Hepatocyte (in vitro differentiated cells): ENCODE measurements at regions not wholly inside any gene's neighbourhood (a gene's known extent, or its start where the extent isn't known, plus 50 kb on each side); places are given as distances from the start of the nearest gene placed in this dataset.
"Not testable (repeated sequence)": the region's sequence is repeated elsewhere in the genome, so short reads cannot be mapped to it uniquely, and the experiment has no call there.

Source experiments
- DNase-seq: peaks from one replicate; pipeline ENCODE4 v3.0.0-alpha.2; 2016; ENCODE audit warnings: low spot score
- H2AFZ ChIP-seq: fragments of 200-600 bp; sonication (generic); 2 replicates; pipeline ENCODE4 v1.6.0; 2016; ENCODE audit warnings: antibody characterized with exemption, mild to moderate bottlenecking
- H3K27ac ChIP-seq: fragments of 200-600 bp; sonication (generic); 2 replicates; pipeline ENCODE4 v1.5.1; 2016; ENCODE audit warnings: mild to moderate bottlenecking
- H3K27me3 ChIP-seq: fragments of 200-600 bp; sonication (generic); 2 replicates; pipeline ENCODE4 v1.6.1; 2016
- H3K36me3 ChIP-seq: fragments of 200-600 bp; sonication (generic); replicated peaks from 2 replicates; pipeline ENCODE4 v1.5.1; 2016; ENCODE audit warnings: low read depth; ENCODE audit not compliant: insufficient read depth
- H3K4me1 ChIP-seq: fragments of 200-600 bp; sonication (generic); 2 replicates; pipeline ENCODE4 v1.5.1; 2016; ENCODE audit warnings: mild to moderate bottlenecking, moderate library complexity; ENCODE audit not compliant: insufficient read depth
- H3K4me2 ChIP-seq: fragments of 200-600 bp; sonication (generic); 2 replicates; pipeline ENCODE4 v1.6.0; 2016
- H3K4me3 ChIP-seq: fragments of 200-600 bp; sonication (generic); 2 replicates; pipeline ENCODE4 v1.5.1; 2016; ENCODE audit warnings: mild to moderate bottlenecking
- H3K79me2 ChIP-seq: fragments of 200-600 bp; sonication (generic); 2 replicates; pipeline ENCODE4 v1.6.0; 2017; ENCODE audit warnings: mild to moderate bottlenecking
- H3K9me2 ChIP-seq: fragments of 200-600 bp; sonication (generic); replicated peaks from 2 replicates; pipeline ENCODE4 v1.6.0; 2017; ENCODE audit warnings: mild to moderate bottlenecking; ENCODE audit not compliant: insufficient read depth
- H3K9me3 ChIP-seq: fragments of 200-600 bp; sonication (generic); 2 replicates; pipeline ENCODE4 v1.5.1; 2016; ENCODE audit warnings: low read depth, mild to moderate bottlenecking
- H4K20me1 ChIP-seq: fragments of 200-600 bp; sonication (generic); 2 replicates; pipeline ENCODE4 v1.6.0; 2016; ENCODE audit warnings: mild to moderate bottlenecking; ENCODE audit not compliant: insufficient read depth, poor library complexity, severe bottlenecking
- CTCF ChIP-seq: fragments of 200-600 bp; sonication (generic); IDR thresholded peaks from 2 replicates; pipeline ENCODE4 v1.5.1; 2016; ENCODE audit warnings: antibody characterized with exemption, mild to moderate bottlenecking; ENCODE audit not compliant: poor library complexity
- EZH2 ChIP-seq: fragments of 200-600 bp; sonication (generic); IDR thresholded peaks from 2 replicates; pipeline ENCODE4 v1.6.1; 2016; ENCODE audit warnings: antibody characterized with exemption, mild to moderate bottlenecking, borderline replicate concordance
- EZH2phosphoT487 ChIP-seq: fragments of 200-600 bp; sonication (generic); IDR thresholded peaks from one replicate; pipeline ENCODE4 v1.6.1; 2018; ENCODE audit warnings: antibody characterized with exemption, mild to moderate bottlenecking, low read depth, moderate library complexity; ENCODE audit not compliant: unreplicated experiment, severe bottlenecking
- WGBS: methylation state at CpG from one replicate; pipeline ENCODE4 v1.1.6; 2016; ENCODE audit warnings: low lambda C conversion rate; ENCODE audit errors: missing lambda C conversion rate; 5-methylcytosine and 5-hydroxymethylcytosine counted together

GRCh38 chr1:73310797-73311381 is 887.1 kb downstream of the LRRIQ3 start:
- Histone ChIP-seq H3K27ac (no peak overlapping the region), H3K4me1 (no peaks in the 10 kb centered on the region), H3K9me2 (no peaks in the 10 kb centered on the region), H3K36me3 (no peaks in the 10 kb centered on the region), H3K4me2 (no peak overlapping the region), H4K20me1 (no peaks in the 10 kb centered on the region), H2AFZ (no peak overlapping the region), H3K27me3 (no peaks in the 10 kb centered on the region), H3K4me3 (no peak overlapping the region), H3K9me3 (no peaks in the 10 kb centered on the region), H3K79me2 (no peaks in the 10 kb centered on the region)
- WGBS, result 72% methylated on average over 4 of the region's 4 CpGs
- TF ChIP-seq EZH2 (no peak), CTCF (no peak), EZH2phosphoT487 (no peak)
- DNase-seq, result no peak

- WGBS, result 87% methylated on average over 2 of the region's 2 CpGs
- H3K36me3 ChIP-seq, result no peaks in the 10 kb centered on the region
- TF ChIP-seq CTCF, result no peak
- no peak for TF ChIP-seq EZH2
- TF ChIP-seq EZH2phosphoT487, result no peak
These were observed 890.9 kb downstream of the LRRIQ3 start for GRCh38 chr1:73306899-73307555.

GRCh38 chr1:73273886-73274285 is 924.1 kb downstream of the LRRIQ3 start:
- Histone ChIP-seq H3K4me1 (no peaks in the 10 kb centered on the region), H3K36me3 (no peaks in the 10 kb centered on the region), H3K4me3 (no peak overlapping the region), H3K27me3 (no peaks in the 10 kb centered on the region), H4K20me1 (no peaks in the 10 kb centered on the region), H3K9me3 (no peaks in the 10 kb centered on the region), H3K4me2 (no peak overlapping the region), H2AFZ (no peak overlapping the region), H3K27ac (no peak overlapping the region), H3K9me2 (no peaks in the 10 kb centered on the region), H3K79me2 (no peaks in the 10 kb centered on the region)
- 84% methylated on average over 2 of the region's 2 CpGs for WGBS
- no peak for DNase-seq
- no peak for TF ChIP-seq EZH2phosphoT487
- TF ChIP-seq EZH2, result no peak
- TF ChIP-seq CTCF, result no peak

More at GRCh38 chr1:73306899-73307555, 890.9 kb downstream of the LRRIQ3 start:
- H3K79me2 ChIP-seq, result no peaks in the 10 kb centered on the region
- H3K9me2 ChIP-seq, result no peaks in the 10 kb centered on the region
- no peaks in the 10 kb centered on the region for H3K27me3 ChIP-seq
- DNase-seq, result no peak
- H4K20me1 ChIP-seq, result no peaks in the 10 kb centered on the region
- no peak overlapping the region for H3K27ac ChIP-seq
- no peak overlapping the region for H2AFZ ChIP-seq
- H3K4me3 ChIP-seq, result no peak overlapping the region
- no peaks in the 10 kb centered on the region for H3K9me3 ChIP-seq
- no peak overlapping the region for H3K4me2 ChIP-seq
- no peaks in the 10 kb centered on the region for H3K4me1 ChIP-seq

GRCh38 chr1:73245196-73245595 is 952.8 kb downstream of the LRRIQ3 start:
- H3K27me3 ChIP-seq, H3K79me2 ChIP-seq, H3K27ac ChIP-seq, H2AFZ ChIP-seq, H3K4me1 ChIP-seq, H3K4me2 ChIP-seq, H3K9me3 ChIP-seq, DNase-seq, H4K20me1 ChIP-seq, H3K4me3 ChIP-seq, H3K9me2 ChIP-seq, H3K36me3 ChIP-seq: not testable (repeated sequence)
